GM18951 (cell line): ENCODE measurements at regions not wholly inside any gene's neighbourhood (a gene's known extent, or its start where the extent isn't known, plus 50 kb on each side); places are given as distances from the start of the nearest gene placed in this dataset.

Experiments
- POLR2A ChIP-seq: IDR thresholded peaks from 4 replicates; pipeline ENCODE4 v1.6.1; 2011; ENCODE audit warnings: mild to moderate bottlenecking; ENCODE audit not compliant: insufficient read length, insufficient read depth; ENCODE audit errors: extremely low read depth
- in situ Hi-C: fragments of 300-500 bp; cut with MboI; formaldehyde crosslinking; loops from one replicate; pipeline ENCODE4 v1.12.0; 2022; ENCODE audit warnings: low sequenced_read_pairs, mixed read lengths, inconsistent platforms; ENCODE audit not compliant: unreplicated experiment

- in situ Hi-C loops = no loop called here
- TF ChIP-seq POLR2A = no peak
Measured at GRCh38 chr15:70395164-70395563, 297.4 kb upstream of the TLE3 start.

- in situ Hi-C loops = no loop called here
- no peak for TF ChIP-seq POLR2A
Measured at GRCh38 chr15:70390723-70391122, 293.0 kb upstream of the TLE3 start.

- no peak for TF ChIP-seq POLR2A
- in situ Hi-C loops = no loop called here
Measured at GRCh38 chr15:70387993-70388392, 290.3 kb upstream of the TLE3 start.

- TF ChIP-seq POLR2A = no peak
- in situ Hi-C loops = no loop called here
Measured at GRCh38 chr15:70387081-70387480, 289.4 kb upstream of the TLE3 start.

GRCh38 chr15:70385711-70386110 lies 288.0 kb upstream of the TLE3 start:
- TF ChIP-seq POLR2A = no peak
- in situ Hi-C loops = no loop called here

GRCh38 chr15:70385052-70385451 lies 287.3 kb upstream of the TLE3 start:
- in situ Hi-C loops = no loop called here
- no peak for TF ChIP-seq POLR2A

GRCh38 chr15:70383856-70384255 lies 286.1 kb upstream of the TLE3 start:
- in situ Hi-C loops = no loop called here
- no peak for TF ChIP-seq POLR2A

- TF ChIP-seq POLR2A = no peak
Measured at GRCh38 chr15:70382762-70383458, 285.2 kb upstream of the TLE3 start.

GRCh38 chr15:70382009-70382749 lies 284.5 kb upstream of the TLE3 start:
- in situ Hi-C loops = no loop called here
- TF ChIP-seq POLR2A = no peak

More at GRCh38 chr15:70382762-70383458, 285.2 kb upstream of the TLE3 start:
- in situ Hi-C loops = no loop called here

GRCh38 chr15:70379938-70380883 lies 282.5 kb upstream of the TLE3 start:
- in situ Hi-C loops = no loop called here
- no peak for TF ChIP-seq POLR2A

- in situ Hi-C loops = no loop called here
- TF ChIP-seq POLR2A = no peak
Measured at GRCh38 chr15:70379134-70379533, 281.4 kb upstream of the TLE3 start.

GRCh38 chr15:70378126-70379031 lies 280.7 kb upstream of the TLE3 start:
- TF ChIP-seq POLR2A = no peak

GRCh38 chr15:70376929-70377691 lies 279.4 kb upstream of the TLE3 start:
- TF ChIP-seq POLR2A = no peak

More at GRCh38 chr15:70378126-70379031, 280.7 kb upstream of the TLE3 start:
- in situ Hi-C loops = no loop called here

More at GRCh38 chr15:70376929-70377691, 279.4 kb upstream of the TLE3 start:
- in situ Hi-C loops = no loop called here
